ENCODE measurements at regions not wholly inside any gene's neighbourhood (a gene's known extent, or its start where the extent isn't known, plus 50 kb on each side); places are given as distances from the start of the nearest gene placed in this dataset.

DNA sequence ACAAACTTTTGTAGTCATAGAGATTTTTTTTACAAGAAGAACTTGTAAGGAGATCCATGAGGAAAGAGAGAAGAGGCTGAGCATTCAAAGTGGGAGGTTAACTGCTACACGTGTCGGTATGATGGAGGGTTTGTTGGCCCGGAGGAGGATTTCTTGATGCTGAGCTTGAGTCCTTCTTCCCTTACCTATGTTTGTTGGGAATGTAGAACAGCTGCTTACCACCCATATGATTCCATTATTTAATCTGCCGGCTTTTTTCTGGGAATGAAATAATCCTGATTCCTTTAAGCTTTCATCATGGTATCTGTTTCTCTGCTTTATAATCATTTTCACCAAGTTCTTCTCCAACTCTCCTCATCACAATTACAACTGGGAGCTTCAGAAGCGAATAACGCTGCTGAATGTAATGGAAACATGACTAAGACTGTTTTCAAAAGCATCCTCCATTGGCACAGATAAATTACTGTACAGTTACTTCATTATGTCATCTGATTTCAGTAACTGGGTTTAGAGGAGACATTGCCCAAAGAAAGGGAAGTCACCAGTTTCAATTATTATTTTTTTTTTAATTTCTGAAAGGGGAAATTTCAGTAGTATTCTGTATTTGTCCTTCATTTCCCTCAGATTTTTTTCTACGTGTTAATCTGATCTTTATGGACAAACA is 420.6 kb downstream of the SPRY1 start:
- Histone ChIP-seq H2AFZ (ENCODE audit: low read depth, low read length) (no peak overlapping the region), H3K79me2 (replicated peaks; ENCODE audit: insufficient read depth, low read length) (no peaks in the 10 kb centered on the region), H3K36me3 (ENCODE audit: insufficient read depth, low read length) (no peaks in the 10 kb centered on the region), H3K27me3 (ENCODE audit: insufficient read depth, low read depth, low read length) (no peaks in the 10 kb centered on the region), H4K20me1 (ENCODE audit: insufficient read depth) (no peaks in the 10 kb centered on the region), H3K9me2 (ENCODE audit: insufficient read depth, low read length) (no peaks in the 10 kb centered on the region), H3K4me3 (ENCODE audit: low read length) (no peak overlapping the region), H3K4me2 (ENCODE audit: low read length) (no peak overlapping the region), H3F3A (ENCODE audit: insufficient read depth, low read length, poor library complexity, severe bottlenecking) (no peaks in the 10 kb centered on the region), H3K27ac (ENCODE audit: low read length) (no peak overlapping the region), H3K9me3 (ENCODE audit: low read length) (no peaks in the 10 kb centered on the region), H3K9ac (ENCODE audit: low read length) (no peak overlapping the region)
- TF ChIP-seq EZH2 (IDR thresholded peaks at IDR 0.05; ENCODE audit: borderline replicate concordance, insufficient read depth, low read length, poor library complexity, severe bottlenecking) (no peak), RAD21 (conservative IDR thresholded peaks at IDR 0.05) (no peak), MXI1 (conservative IDR thresholded peaks at IDR 0.05; ENCODE audit: poor library complexity, severe bottlenecking) (no peak), SMC3 (conservative IDR thresholded peaks at IDR 0.05; ENCODE audit: poor library complexity) (no peak)

DNA sequence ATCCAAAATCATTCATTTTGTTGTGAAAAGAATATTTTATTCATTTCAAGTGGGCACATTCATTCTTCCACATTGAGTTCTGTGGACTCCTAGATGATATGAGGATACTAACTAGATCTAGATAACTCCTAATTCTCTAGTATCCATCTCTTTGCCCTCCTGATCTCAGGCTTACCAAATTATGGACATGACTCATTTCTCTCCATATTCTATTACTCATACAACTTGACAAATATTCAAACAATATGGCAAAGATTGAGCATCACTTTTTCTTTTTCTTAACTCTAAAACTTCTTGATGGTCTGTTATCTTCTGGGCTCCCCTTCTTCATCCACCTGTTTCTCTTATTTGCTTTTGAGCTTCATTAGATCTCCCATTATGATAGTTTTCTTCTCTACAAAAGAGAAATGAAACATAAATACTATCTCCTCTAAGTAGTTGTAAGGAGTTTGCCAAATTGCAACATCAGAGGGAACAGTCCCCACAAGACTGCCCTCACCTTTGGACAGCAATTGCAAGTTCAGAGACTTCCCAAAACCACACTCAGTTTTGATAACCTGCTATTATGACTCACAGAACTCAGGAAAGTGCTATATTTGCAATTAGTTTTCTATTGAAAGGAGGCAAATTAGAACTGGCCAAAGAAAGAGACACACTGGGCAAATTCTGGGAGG is 422.9 kb downstream of the SPRY1 start:
- Histone ChIP-seq H3K9me2 (ENCODE audit: insufficient read depth, low read length) (no peaks in the 10 kb centered on the region), H3K4me2 (ENCODE audit: low read length) (no peak overlapping the region), H3K36me3 (ENCODE audit: insufficient read depth, low read length) (no peaks in the 10 kb centered on the region), H3F3A (ENCODE audit: insufficient read depth, low read length, poor library complexity, severe bottlenecking) (no peaks in the 10 kb centered on the region), H3K79me2 (replicated peaks; ENCODE audit: insufficient read depth, low read length) (no peaks in the 10 kb centered on the region), H3K27me3 (ENCODE audit: insufficient read depth, low read depth, low read length) (no peaks in the 10 kb centered on the region), H3K27ac (ENCODE audit: low read length) (no peak overlapping the region), H4K20me1 (ENCODE audit: insufficient read depth) (no peaks in the 10 kb centered on the region), H2AFZ (ENCODE audit: low read depth, low read length) (no peak overlapping the region), H3K9ac (ENCODE audit: low read length) (no peak overlapping the region), H3K4me3 (ENCODE audit: low read length) (no peak overlapping the region), H3K9me3 (ENCODE audit: low read length) (no peaks in the 10 kb centered on the region)
- TF ChIP-seq POLR2AphosphoS5 (IDR thresholded peaks at IDR 0.05) (no peak), TAF1 (IDR thresholded peaks at IDR 0.05; ENCODE audit: low read depth) (no peak), REST (IDR thresholded peaks at IDR 0.05; ENCODE audit: borderline replicate concordance) (no peak), RAD21 (conservative IDR thresholded peaks at IDR 0.05) (no peak)
- TF ChIP-seq, protein P1, sequence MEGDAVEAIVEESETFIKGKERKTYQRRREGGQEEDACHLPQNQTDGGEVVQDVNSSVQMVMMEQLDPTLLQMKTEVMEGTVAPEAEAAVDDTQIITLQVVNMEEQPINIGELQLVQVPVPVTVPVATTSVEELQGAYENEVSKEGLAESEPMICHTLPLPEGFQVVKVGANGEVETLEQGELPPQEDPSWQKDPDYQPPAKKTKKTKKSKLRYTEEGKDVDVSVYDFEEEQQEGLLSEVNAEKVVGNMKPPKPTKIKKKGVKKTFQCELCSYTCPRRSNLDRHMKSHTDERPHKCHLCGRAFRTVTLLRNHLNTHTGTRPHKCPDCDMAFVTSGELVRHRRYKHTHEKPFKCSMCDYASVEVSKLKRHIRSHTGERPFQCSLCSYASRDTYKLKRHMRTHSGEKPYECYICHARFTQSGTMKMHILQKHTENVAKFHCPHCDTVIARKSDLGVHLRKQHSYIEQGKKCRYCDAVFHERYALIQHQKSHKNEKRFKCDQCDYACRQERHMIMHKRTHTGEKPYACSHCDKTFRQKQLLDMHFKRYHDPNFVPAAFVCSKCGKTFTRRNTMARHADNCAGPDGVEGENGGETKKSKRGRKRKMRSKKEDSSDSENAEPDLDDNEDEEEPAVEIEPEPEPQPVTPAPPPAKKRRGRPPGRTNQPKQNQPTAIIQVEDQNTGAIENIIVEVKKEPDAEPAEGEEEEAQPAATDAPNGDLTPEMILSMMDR (IDR thresholded peaks at IDR 0.05; ENCODE audit: poor library complexity, severe bottlenecking) = no peak

Measured in neural cell (in vitro differentiated cells).